Stimulated activated CD4-positive, alpha-beta T cell treated with anti-CD3 and anti-CD28 coated beads, Interleukin-4, amount 100 ng/mL, for 1 hour (primary cell): ENCODE measurements at regions not wholly inside any gene's neighbourhood (a gene's known extent, or its start where the extent isn't known, plus 50 kb on each side); places are given as distances from the start of the nearest gene placed in this dataset.
A peak's percentile ranks its signal among the peaks of the same experiment; 100 is the strongest.
"Not testable (repeated sequence)": the region's sequence is repeated elsewhere in the genome, so short reads cannot be mapped to it uniquely, and the experiment has no call there.

Experiments
- DNase-seq: peaks from one replicate; pipeline ENCODE4 v3.0.0-alpha.2; 2020

DNA sequence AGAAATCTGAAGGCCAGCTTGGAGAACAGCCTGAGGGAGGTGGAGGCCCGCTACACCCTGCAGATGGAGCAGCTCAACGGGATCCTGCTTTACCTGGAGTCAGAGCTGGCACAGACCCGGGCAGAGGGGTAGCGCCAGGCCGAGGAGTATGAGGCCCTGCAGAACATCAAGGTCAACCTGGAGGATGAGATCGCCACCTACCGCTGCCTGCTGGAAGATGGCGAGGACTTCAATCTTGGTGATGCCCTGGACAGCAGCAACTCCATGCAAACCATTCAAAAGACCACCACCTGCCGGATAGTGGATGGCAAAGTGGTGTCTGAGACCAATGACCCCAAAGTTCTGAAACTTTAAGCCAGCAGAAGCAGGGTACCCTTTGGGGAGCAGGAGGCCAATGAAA, 318.4 kb downstream of the ZFHX3 start:
- not testable (repeated sequence) for DNase-seq

DNA sequence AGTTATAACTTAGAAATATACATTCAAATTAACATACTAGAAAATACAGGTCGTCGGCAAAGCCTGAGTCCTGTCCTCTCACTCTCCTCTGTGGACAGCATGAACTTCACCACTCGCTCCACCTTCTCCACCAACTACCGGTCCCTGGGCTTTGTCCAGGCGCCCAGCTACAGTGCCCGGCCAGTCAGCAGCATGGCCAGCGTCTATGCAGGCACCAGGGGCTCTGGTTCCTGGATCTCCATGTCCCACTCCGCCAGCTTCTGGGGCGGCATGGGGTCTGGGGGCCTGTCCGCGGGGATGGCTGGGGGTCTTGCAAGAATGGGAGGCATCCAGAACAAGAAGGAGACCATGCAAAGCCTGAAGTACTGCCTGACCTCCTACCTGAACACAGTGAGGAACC, 319.4 kb downstream of the ZFHX3 start:
- DNase-seq = no peak

DNA sequence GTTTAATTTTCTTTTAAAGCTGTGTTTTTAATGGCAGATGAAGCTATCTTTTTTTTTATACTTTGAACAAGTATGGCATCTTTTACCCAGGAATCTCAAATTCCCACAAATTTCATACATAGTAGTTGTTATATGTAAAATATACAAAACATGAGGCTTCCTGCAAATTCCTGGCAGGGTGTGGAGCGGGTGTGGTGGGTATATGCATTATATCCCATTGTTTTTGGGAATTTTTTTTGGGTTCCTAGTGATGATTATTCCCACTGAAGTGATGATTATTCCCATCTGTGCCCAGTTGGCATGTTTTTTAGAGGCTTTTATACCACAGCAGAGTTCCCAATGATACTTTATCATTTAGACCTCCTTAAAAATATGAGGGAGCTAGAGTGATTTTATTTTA, 320.4 kb downstream of the ZFHX3 start:
- DNase-seq = no peak

DNA sequence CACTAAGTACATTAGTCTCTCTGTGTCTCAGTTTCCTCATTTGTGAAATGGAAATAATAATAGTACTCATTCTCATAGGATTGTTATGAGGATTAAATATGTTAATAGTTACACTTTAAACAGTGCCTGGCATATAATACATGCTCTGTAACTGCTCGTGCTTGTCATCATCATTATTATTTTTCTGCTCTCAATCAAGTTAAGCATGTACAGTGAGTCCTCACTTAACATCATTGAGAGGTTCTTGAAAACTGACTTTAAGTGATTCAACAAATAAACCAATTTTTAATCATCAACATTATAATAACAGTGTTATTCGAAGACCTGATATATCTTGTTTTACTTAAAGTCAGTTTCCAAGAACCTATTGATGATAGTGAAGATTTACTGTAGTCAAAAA, 322.3 kb downstream of the ZFHX3 start:
- DNase-seq = no peak

DNA sequence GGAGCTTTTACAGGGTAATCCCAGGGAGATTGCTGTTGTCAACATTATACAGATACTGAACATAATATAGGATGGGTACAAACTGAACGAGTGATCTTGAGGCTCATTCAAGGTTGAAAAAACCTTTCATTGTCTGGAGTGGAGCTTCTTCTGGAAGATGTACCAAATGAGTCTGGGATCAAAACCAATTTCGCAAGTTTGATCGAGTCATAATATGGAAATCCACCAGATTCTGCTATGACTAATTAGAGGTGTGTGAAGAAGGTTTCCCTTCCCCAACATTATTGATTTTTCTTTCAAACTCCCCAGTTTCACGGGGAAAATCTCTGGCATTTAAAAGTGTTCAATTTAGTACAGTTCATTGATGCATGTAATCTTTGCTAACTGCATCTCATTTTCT, 324.1 kb downstream of the ZFHX3 start:
- no peak for DNase-seq

DNA sequence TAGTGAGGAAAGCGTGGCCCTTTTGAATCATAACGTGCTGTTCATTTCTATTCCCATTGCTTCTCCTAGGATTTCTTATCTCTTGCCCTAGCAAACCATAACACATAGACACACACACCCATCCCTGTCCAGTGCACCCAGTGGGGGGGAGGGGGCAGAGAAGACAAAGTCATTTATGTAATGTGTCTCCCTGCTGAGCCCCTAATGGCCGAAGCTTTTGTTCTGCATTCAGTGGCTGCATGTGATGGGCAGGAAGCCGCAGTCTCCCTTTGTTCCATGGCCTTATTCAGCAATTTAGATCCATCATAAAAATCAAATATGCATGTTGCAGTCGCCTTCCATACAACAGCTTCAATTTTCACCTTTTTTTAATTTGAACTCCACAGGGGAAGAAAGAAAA, 325.4 kb downstream of the ZFHX3 start:
- no peak for DNase-seq

DNA sequence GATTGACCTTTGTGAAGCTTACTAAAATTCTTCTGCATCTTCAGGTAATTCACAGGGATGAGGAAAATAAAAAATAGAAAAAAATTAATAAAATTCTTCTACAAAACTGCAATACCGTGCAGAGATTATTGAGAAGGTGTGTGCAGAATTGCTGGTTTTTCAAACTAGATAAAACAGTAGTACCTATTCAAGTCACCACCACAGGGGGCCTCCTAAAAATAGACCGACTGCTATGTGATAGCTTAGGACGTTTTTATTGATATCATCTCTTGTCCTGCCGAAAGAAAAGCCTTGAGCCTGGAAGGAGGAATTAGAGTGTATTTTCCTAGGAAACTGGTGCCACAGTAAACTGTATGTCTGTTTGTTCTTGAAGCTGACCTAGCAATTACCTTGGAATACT, 325.9 kb downstream of the ZFHX3 start:
- no peak for DNase-seq

DNA sequence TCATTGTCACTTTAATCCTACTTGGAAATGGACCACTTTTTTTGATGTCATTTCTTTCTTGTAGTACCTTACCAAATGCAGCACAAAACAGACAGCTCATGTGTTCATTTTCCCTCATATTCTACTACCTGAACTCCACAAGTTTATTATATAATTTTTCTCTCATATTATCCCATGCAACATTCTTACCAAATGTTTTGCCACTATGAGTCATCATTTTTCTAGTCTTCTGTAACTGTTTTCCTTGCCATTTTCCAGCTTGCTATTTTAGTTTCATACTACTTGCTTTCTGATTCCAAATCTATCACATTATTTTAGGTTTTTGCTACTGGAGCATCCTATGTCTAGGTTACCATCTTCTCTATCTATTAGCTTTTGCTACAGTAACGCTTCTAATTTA, 332.7 kb downstream of the ZFHX3 start:
- no peak for DNase-seq

DNA sequence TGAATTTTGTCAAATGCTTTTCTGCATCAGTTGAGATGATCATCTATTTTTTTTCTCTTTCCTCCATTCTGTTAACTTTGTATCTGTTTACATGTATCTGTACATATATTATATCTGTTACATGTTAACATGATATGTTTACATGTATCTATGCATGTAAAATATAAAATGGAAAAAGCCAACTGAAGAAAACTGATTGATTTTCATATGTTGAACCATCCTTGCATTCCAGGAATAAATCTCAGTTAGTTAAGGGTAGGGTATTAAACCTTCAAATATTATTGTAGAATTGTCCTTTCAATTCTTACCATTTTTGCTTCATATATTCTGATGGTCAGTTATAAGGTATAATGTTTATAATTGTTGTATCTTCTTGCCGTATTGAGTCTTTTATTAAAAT, 336.1 kb downstream of the ZFHX3 start:
- no peak for DNase-seq

DNA sequence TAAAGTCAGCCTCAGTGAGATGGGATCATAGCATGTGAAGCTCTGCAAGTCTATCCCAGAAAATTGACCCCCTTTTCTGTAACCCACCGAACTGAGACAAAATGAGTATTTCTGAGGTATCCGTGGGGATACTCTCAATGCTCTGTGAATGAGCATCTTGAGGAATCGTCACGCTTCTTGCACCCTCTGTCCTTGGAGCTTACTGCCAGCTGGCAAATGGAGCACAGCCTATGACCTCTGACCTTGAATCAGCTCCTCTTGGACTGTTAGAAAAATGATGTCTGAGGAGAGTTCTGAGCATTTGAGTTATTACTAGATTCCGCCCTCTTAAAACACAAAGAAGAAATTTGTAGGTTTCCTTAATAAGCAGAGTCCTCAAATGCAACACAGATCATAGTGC, 342.1 kb downstream of the ZFHX3 start:
- DNase-seq = no peak

DNA sequence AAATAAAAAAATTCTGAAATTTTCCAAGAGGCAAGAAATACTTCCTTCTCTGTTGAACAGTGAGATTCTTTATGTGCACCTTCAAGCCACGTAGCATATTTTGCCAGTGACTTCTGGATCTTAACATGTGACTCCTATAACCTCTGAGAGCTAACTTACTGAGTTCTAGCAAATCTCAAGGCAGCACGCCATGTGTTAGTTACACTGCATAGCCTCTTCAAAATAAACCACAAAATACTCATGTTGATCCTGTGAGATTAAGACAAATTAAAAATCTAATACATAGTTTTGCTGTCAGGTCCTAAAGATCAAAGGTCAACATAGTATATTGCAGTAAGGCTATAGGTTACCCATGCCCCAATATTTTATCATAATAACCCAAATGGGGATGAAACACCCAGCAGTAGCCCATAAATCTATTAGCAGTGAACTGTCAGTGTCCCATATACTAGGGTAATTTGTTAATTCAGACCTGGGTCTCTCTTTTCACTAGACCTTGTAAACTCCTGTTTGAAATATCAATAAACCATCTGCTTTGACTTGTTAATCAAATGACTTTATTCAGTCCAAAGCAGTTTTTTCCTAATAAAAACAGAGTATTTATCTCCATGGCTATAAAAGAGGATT, 343.1 kb downstream of the ZFHX3 start:
- DNase-seq = no peak

DNA sequence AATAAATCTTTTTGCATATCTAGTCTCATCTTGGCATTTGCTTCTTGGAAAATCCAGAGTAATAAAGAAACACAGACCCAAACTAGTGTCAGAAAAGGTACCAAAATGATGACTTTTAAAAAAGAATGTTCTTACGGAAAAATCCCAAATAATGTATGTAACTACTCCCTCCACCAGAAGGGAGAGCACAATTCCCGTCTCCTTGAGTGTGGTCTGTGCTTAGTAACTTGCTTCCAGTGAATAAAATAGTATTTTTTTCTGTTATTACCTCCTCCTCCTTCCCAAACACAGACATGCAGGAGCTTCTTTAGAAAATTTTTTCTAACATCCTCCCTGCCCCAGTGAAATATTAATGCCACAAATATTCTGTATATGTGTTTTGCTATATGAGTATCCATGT, 358.1 kb downstream of the ZFHX3 start:
- no peak for DNase-seq

DNA sequence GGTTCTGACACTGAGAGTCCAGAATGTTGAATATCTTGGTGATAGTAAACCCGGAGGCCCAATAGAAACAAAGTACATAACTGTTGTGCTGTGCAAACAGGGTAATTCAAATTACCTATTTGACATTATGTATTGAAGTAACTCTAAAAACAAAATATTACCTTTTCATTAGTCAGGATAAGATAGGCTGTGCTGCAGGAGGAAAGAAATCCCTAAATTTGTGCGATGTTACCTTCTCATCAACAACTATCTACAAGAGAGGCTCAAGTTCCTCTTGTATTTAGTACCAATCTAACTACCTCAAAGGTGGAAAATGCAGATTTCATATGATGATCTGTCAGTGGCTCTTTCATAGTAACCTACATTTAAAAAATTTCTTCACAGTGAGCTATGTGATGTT, 367.2 kb downstream of the ZFHX3 start:
- no peak for DNase-seq

DNA sequence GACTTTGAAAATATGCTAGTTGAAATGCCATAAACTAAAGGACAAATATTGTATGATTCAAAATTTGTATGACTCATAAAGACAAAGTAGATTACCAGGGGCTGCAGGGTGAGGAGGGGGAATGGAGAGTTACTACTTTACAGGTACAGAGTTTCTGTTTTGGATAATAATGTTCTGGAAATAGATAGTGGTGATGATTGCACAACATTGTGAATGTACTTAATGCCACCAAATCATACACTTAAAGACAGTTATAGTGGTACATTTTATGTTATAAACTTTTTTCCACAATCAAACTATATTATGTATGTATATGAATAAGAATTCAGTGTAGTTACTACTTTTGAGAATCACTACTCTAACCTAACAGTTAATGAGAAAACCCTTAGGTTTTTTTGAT, 368.1 kb downstream of the ZFHX3 start:
- no peak for DNase-seq

DNA sequence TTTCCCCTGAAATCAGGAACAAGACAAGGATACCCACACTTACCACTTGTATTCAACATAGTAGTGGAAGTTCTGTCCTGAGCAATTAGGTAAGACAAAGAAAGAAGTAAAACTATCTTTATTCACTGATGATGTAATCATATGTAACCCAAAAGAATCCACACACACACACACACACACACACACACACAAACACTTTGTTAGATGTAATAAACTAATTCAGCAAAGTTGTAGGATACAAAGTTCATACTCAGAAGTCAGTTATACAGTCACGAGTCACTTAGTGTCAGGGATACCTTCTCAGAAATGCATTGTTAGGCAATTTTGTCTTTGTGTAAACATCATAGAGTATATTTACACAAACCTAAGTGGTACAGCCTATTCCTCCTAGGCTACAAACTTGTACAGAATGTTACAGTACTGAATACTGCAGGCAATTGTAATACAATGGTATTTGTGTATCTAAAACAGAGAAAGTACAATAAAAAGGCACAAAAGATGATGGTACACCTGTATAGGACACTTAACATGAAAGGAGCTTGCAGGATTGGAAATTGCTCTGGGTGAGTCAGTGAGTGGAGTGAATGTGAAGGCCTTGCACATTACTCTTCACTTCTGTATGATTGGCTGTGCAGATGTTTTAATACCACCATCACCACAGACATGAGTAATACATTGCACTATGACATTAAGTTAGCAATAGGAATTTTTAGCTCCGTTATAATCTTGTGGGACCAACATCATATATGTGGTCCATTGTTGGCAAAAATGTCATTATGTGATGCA, 370.1 kb downstream of the ZFHX3 start:
- DNase-seq = no peak

DNA sequence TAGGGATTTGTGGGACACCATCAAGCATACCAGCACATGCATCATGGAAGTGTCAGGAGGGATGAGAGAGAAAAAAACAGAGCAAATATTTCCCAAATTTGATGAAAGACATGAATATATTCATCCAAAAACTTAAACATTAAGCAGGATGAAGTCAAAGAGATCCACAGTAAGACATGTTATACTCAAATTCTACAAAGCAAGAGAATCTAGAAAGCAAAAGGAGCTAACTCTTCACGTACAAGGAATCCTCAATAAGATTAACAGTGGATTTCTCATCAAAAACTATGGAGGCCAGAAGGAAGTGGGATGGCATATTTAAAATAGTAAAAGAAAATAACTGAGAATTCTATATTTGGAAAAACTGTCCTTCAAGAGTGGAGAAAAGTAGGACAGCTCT, 374.8 kb downstream of the ZFHX3 start:
- DNase-seq = no peak

DNA sequence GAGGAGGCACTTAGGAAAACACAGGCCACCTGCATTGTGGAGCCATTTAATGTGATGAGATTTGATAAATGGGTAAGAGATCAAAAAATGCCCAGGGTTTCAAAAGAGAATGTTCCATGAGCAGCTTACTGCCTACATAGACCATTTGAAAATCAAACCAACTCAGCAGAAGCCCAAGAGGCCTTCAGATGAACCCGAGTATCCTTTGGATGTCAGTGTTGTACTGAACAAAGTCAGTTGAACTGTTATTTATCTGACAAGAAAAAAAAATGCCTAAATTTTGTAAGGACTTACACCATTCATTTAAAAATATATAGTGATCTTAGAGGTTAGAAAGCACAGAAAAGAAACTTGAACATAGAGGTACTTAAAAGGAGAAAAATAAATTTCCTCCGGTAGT, 381.7 kb downstream of the ZFHX3 start:
- no peak for DNase-seq

DNA sequence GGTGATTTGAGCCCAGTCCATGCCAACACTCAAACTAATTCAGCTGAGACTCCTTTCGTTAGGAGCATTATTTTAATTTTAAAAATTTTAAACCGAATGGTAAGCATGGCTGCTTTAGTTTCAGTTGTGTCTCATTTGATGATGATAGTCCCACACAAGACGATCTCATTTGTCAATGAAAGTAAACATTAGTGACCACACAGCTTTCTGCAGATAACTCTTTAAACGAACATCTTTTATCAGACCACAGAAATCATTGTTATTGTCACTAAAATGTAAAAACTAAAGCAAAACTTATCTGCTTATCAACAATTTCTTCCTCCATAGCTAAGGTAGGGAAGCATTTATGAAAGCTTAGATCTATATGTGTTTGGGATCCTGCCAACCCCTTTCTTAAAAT, 382.2 kb downstream of the ZFHX3 start:
- no peak for DNase-seq

DNA sequence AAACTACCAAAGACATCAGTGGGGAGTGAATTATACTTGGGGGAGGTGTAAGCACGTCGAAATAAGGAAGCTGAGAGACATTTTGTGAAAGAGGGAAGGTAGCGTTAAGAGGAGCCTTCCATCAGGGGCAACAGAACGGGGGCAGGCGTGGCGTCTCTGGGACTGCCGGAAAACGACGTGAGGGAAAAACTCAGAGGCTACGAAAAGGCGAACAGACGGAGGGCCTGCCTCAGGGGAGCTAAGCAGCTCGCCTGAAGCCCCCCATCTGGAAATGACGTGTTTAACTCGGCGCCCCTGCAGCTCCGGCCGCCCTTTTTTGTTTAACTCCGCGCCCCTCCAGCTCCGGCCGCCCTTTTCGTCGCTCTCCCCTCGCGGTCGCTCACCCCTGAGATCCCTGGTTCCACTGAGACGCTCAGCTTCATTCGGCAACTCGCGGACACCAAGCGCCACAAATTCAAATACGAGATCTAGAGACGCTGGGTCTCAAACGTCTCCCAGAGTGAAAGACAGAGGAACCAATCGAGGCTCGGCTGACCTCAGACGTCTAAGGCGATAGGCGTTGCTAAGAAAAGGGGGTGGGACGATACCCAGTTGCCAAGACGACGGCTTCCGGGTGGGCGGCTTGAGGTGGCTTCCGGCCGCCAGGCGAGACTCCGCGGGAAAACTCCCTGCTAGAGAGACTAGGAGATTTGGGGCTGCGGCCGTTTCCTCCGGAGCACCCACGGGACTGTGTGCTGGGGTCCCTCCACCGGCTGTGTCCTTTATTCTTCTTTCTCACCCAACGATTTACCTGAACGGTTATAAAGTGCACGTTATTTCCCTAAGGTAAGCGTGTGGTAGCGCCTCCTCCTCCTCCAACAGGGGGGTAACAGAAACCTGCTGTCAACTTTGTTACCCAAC, 383.2 kb downstream of the ZFHX3 start:
- DNase-seq = peak; percentile 93

DNA sequence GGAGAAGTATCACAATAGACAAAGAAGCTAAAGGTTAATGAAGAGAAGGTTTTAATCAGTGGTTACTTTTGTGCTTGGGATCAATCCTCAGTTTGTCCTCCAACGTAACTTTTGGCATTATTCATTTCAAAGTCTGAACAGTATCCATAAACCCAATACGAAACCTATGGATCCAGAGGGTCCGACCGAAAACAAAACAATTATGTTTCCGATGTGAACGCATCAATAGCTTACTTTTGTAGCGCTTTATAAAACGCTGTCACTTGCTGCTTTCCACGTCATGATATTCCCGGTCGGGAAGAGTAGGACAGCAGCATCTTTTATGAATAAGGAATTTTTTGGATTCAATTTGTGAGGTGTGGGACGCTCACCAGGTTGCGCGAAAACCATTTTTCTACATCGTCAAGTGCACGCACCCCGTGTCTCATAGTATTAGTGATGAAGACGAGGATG, 383.8 kb downstream of the ZFHX3 start:
- no peak for DNase-seq

DNA sequence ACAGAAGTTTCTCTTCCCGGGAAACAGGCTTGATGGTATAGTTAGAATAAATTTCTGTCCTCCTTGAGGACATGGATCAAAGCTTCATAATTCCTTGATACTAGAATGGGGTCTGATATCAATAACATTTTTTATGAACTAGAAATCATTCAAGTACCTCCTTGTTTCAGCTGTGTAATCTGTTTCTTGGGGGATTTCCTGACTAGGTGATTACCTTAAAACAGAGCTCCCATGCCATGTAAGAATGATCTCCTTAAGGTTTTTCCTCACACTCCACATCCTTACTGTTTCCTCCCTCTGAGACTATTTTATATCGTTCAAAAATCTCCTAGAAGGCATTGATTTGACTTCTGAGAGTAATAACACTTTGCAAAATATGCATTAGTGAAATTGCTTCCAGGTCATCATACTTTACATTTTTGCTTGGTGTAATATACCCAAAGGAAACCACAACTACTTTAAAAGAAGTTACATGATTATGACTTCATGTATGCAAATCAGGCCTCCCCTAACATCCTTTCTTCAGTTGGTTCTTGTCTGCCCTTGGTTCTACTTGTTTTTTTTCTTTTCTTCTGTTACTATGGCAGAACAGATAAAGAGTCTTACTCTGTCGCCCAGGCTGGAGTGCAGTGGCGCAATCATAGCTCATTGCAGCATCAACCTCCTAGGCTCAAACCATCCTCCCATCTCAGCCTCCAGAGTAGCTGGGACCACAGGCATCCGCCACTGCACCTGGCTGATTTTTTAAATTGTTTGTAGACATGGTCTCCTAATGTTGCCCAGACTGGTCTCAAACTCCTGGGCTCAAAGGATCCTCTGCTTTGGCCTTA, 388.8 kb downstream of the ZFHX3 start:
- no peak for DNase-seq

DNA sequence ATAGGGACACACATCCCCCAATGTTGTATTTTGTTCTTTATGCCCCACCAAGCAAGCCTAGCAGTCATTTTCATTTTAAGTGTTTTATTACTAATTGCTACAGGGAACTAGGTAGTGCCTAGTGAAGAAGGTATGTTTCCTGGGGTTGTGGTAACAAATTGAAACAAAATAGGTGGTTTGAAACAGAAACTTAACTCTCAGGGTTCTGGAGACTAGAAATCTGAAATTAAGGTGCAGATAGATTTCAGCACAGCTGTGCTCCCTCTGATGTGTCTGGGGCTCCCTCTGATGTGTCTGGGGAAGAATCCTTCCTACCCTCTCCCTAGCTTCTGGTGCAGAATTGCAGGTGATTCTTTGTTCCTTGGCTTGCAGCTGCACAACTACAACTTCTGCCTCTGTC, 390.1 kb downstream of the ZFHX3 start:
- DNase-seq = no peak

DNA sequence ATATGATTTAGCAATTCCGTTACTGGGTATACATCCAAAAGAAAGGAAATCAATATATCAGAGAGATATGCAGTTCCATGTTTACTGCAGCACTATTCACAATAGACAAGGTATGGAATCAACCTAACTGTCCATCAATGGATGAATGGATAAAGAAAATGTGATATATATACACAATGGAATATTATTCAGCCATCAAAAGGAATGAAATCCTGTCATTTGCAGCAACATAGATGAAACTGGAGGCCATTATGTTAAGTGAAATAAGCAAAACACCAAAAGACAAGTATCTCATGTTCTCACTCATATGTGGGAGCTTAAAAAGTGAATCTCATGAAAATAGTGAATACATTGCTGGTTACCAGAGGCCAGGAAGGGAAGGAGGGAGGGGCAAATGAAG, 390.8 kb downstream of the ZFHX3 start:
- DNase-seq = no peak
